ENCODE measurements at regions not wholly inside any gene's neighbourhood (a gene's known extent, or its start where the extent isn't known, plus 50 kb on each side); places are given as distances from the start of the nearest gene placed in this dataset.

GRCh38 chr11:112795911-112796649 lies 165.1 kb upstream of the NCAM1 start:
- ATAC-seq (peak; percentile 87), DNase-seq (peak; percentile 66)
- intact Hi-C loops (cut with micrococcal nuclease): loop anchor here (10.0 kb wide), 1 partner anchor 211 kb away; no protein-coding TSS in a partner anchor

- DNase-seq (no peak), ATAC-seq (no peak)
- intact Hi-C loops (cut with micrococcal nuclease): loop anchor here (10.0 kb wide), 1 partner anchor 212 kb away; no protein-coding TSS in a partner anchor
Observed at GRCh38 chr11:112797092-112797491, 164.1 kb upstream of the NCAM1 start.

- DNase-seq: no peak
- no peak for ATAC-seq
- intact Hi-C loops (cut with micrococcal nuclease): loop anchor here (10.0 kb wide), 1 partner anchor 213 kb away; no protein-coding TSS in a partner anchor
Observed at GRCh38 chr11:112797648-112798293, 163.4 kb upstream of the NCAM1 start.

- intact Hi-C loops (cut with micrococcal nuclease): no loop called here
- no peak for DNase-seq
- peak; percentile 9 for ATAC-seq
Observed at GRCh38 chr11:112801025-112801816, 160.0 kb upstream of the NCAM1 start.

- DNase-seq (peak; percentile 47), ATAC-seq (peak; percentile 71)
- intact Hi-C loops (cut with micrococcal nuclease): no loop called here
Observed at GRCh38 chr11:112801817-112802088, 159.5 kb upstream of the NCAM1 start.

- ATAC-seq (peak; percentile 87), DNase-seq (peak; percentile 67)
- intact Hi-C loops (cut with micrococcal nuclease): no loop called here
Observed at GRCh38 chr11:112805658-112806057, 155.6 kb upstream of the NCAM1 start.

- DNase-seq (no peak), ATAC-seq (no peak)
- intact Hi-C loops (cut with micrococcal nuclease): no loop called here
Observed at GRCh38 chr11:112806256-112806655, 155.0 kb upstream of the NCAM1 start.

- intact Hi-C loops (cut with micrococcal nuclease): no loop called here
- no peak for DNase-seq
- no peak for ATAC-seq
Observed at GRCh38 chr11:112806876-112807275, 154.3 kb upstream of the NCAM1 start.

- intact Hi-C loops (cut with micrococcal nuclease): no loop called here
- no peak for DNase-seq
- no peak for ATAC-seq
Observed at GRCh38 chr11:112809429-112809828, 151.8 kb upstream of the NCAM1 start.

- ATAC-seq (no peak), DNase-seq (no peak)
- intact Hi-C loops (cut with micrococcal nuclease): no loop called here
Observed at GRCh38 chr11:112810951-112811350, 150.3 kb upstream of the NCAM1 start.

- intact Hi-C loops (cut with micrococcal nuclease): no loop called here
- no peak for ATAC-seq
- DNase-seq: no peak
Observed at GRCh38 chr11:112811783-112812182, 149.4 kb upstream of the NCAM1 start.

- DNase-seq: no peak
- intact Hi-C loops (cut with micrococcal nuclease): no loop called here
- no peak for ATAC-seq
Observed at GRCh38 chr11:112812729-112813128, 148.5 kb upstream of the NCAM1 start.

GRCh38 chr11:112814168-112814567 lies 147.1 kb upstream of the NCAM1 start:
- ATAC-seq (no peak), DNase-seq (no peak)
- intact Hi-C loops (cut with micrococcal nuclease): no loop called here

- intact Hi-C loops (cut with micrococcal nuclease): no loop called here
- ATAC-seq (no peak), DNase-seq (no peak)
Observed at GRCh38 chr11:112817376-112817775, 143.8 kb upstream of the NCAM1 start.

GRCh38 chr11:112822478-112823274 lies 138.5 kb upstream of the NCAM1 start:
- ATAC-seq: peak; percentile 51
- DNase-seq: no peak
- intact Hi-C loops (cut with micrococcal nuclease): no loop called here

GRCh38 chr11:112826026-112826425 lies 135.2 kb upstream of the NCAM1 start:
- DNase-seq (no peak), ATAC-seq (no peak)
- intact Hi-C loops (cut with micrococcal nuclease): no loop called here

- DNase-seq: no peak
- intact Hi-C loops (cut with micrococcal nuclease): no loop called here
- ATAC-seq: no peak
Observed at GRCh38 chr11:112826788-112827187, 134.4 kb upstream of the NCAM1 start.

- intact Hi-C loops (cut with micrococcal nuclease): no loop called here
- DNase-seq (no peak), ATAC-seq (no peak)
Observed at GRCh38 chr11:112828421-112828820, 132.8 kb upstream of the NCAM1 start.

GRCh38 chr11:112829971-112830654 lies 131.1 kb upstream of the NCAM1 start:
- intact Hi-C loops (cut with micrococcal nuclease): no loop called here
- DNase-seq: no peak
- no peak for ATAC-seq

Data from left ventricle myocardium superior (tissue), 1 donor.